Retinal pigment epithelial cell (primary cell): ENCODE measurements at regions not wholly inside any gene's neighbourhood (a gene's known extent, or its start where the extent isn't known, plus 50 kb on each side); places are given as distances from the start of the nearest gene placed in this dataset.

Source experiments
- DNase-seq: peaks from one replicate; pipeline ENCODE4 v3.0.0-alpha.2; 2010; ENCODE audit warnings: low read depth
- H3K4me3 ChIP-seq: 2 replicates; pipeline ENCODE4 v1.5.1; 2011; ENCODE audit warnings: mild to moderate bottlenecking, low read length, control low read depth, moderate library complexity
- TF ChIP-seq, protein P1 (sequence below): conservative IDR thresholded peaks from 2 replicates; pipeline ENCODE4 v1.5.1; 2011; ENCODE audit warnings: low read depth, low read length, control low read depth, inconsistent platforms

DNA sequence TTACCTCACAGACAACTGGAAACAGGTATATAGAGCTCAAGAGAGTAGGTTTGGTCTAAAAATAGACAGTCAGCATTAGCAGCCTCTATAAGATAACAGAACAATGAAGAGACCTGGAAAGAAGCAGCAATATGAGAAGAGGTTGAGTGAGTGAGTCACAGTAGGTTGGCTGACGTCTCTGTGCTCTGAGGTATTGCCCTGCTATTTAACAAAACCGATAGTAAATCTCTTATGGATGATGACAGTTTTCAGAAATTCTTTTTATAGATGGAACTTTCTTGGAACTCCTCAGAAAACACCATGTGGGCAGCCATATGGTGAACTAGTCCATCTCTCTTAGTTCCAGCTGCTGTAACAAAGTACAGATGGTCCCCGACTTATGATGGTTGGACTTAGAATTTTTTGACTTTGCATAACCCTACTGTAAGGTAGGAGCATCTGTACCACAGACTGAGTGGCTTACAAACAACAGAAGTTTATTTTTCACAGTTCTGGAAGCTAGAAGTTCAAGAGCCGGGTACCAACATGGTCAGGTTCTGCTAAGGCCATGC, 123.5 kb downstream of the MBD2 start:
- TF ChIP-seq, protein P1, sequence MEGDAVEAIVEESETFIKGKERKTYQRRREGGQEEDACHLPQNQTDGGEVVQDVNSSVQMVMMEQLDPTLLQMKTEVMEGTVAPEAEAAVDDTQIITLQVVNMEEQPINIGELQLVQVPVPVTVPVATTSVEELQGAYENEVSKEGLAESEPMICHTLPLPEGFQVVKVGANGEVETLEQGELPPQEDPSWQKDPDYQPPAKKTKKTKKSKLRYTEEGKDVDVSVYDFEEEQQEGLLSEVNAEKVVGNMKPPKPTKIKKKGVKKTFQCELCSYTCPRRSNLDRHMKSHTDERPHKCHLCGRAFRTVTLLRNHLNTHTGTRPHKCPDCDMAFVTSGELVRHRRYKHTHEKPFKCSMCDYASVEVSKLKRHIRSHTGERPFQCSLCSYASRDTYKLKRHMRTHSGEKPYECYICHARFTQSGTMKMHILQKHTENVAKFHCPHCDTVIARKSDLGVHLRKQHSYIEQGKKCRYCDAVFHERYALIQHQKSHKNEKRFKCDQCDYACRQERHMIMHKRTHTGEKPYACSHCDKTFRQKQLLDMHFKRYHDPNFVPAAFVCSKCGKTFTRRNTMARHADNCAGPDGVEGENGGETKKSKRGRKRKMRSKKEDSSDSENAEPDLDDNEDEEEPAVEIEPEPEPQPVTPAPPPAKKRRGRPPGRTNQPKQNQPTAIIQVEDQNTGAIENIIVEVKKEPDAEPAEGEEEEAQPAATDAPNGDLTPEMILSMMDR, result no peak
- DNase-seq, result no peak
- H3K4me3 ChIP-seq, result no peak overlapping the region

DNA sequence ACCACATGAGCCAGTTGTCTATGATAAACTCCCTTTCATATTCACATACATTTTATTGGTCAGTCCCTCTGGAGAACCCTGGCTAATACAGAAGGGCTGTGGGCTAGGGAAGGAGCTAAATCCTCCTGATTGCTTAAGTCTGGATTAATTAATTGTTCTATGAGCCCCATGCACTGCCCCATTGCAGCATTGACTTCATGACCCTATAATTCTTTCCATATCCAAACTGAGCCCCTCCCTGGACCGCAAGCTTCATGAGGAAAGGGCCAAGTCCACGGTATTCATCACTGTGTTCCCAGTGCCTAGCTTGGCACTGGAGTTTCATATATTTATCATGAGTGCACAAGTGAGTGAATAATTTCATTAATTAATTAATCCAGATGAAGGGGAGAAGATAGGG, 124.0 kb downstream of the MBD2 start:
- H3K4me3 ChIP-seq, result no peak overlapping the region
- TF ChIP-seq, protein P1, result no peak
- no peak for DNase-seq

DNA sequence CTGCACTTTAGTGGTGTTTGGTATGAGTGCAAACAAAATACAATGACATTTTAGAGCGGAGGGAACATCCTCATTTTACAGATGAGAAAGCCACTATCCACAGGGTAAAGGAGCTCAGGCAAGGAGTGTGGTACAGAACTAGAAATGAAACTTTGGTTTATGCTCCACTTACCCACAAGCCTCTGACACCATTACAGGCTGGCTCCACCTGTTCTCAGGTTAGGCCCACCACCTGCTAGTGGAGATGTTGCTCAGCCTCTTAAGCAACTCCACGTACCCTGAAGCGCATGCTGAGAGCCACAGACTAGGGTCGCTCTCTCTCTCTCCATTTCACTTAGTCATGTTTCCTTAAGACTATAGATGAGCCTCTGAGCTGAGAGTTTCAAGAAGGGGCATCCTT, 130.0 kb downstream of the MBD2 start:
- no peak for DNase-seq
- TF ChIP-seq, protein P1, result no peak
- no peak overlapping the region for H3K4me3 ChIP-seq

DNA sequence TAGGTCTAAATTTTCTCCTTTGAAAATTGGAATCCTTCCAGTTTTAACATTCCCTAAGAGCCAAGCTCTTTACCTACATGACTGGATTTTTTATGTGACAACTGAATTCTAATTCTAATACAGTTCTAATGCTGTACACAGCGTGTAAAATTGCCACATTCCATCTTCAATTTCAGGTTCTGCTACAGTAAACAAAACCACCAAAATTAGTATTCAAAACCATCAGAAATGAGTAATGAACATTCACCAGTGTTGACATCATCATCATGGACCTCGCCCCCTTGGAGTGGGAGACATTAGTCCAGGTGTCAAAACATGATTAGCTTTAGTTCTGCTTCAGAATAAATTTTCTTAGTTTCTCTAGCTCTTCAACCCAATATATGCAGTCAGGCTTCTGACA, 133.6 kb downstream of the MBD2 start:
- TF ChIP-seq, protein P1, result no peak
- DNase-seq, result no peak
- H3K4me3 ChIP-seq, result no peak overlapping the region

DNA sequence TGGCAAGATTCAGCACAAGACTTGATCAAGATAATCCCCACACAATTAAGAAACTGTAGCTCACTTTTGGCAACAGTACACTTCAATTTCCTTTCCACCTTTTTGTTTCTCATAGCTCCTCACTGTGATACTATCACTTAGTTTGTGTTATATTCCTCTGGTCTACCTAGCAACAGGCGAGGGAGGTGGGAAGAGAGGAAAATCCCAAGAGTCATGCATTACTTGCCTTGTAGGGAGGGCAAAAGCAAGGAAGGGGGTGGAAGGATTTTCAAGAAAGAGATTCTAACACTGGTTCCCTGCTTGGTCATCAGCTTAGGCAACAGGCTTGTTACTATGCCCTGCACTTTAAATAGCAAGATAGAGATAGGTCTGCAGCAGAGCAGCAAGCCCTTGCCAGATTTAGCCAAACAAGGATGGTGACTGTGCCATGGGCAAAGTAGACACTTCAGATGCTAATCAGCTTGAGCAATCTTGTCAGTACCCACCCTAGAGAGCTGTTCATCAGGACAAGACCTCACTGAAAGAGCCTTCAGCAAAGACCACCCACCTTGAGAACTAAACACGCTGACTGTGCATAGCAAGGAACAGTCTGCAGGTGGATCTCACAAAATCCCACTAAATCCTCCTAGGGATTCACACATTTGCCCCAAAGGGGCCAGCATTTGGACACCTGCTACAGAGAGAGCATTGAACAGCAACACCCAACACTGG, 134.6 kb downstream of the MBD2 start:
- TF ChIP-seq, protein P1, result no peak

DNA sequence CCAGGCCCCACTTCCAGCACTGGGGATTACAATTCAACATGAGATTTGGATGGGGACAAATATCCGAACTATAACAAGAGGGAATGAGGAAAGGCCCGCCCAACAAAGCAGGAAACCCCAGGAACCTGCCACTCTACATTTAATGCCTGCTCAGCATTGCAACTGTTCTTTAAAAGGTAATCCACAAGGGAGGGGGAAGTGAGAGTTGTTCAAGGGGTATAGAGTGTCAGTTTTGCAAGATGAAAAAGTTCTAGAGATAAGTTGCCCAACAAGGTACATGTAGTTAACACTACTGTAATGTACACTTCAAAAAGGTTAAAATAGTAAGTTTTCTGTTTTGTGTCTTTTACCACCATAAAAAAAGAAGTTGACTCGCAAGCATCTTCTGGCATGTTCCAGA, 137.6 kb downstream of the MBD2 start:
- DNase-seq, result no peak
- H3K4me3 ChIP-seq, result no peak overlapping the region
- TF ChIP-seq, protein P1, result no peak

More for the DNA sequence above, 134.6 kb downstream of the MBD2 start:
- no peak overlapping the region for H3K4me3 ChIP-seq
- no peak for DNase-seq
